ENCODE measurements at regions not wholly inside any gene's neighbourhood (a gene's known extent, or its start where the extent isn't known, plus 50 kb on each side); places are given as distances from the start of the nearest gene placed in this dataset.

DNA sequence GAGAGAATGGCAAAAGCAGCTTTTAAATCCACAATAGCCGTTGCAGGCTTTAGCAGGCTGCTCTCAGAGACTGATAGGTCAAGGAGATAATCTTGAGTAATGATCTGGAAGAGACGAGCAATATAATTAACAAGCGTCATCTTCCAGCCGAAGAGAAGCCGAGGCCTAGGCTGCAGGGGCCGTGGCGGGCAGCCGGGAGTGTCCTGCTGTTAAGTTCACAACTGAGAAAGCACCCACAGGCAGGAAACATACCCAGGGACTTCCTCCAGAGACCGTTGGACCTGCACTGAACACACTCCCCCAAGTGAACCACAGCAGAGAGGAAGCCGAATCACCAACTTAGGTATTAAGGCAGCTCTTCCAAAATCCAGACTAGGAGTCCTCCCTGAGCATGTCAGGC lies 182.3 kb downstream of the IRX2 start:
- TF ChIP-seq, protein P1, sequence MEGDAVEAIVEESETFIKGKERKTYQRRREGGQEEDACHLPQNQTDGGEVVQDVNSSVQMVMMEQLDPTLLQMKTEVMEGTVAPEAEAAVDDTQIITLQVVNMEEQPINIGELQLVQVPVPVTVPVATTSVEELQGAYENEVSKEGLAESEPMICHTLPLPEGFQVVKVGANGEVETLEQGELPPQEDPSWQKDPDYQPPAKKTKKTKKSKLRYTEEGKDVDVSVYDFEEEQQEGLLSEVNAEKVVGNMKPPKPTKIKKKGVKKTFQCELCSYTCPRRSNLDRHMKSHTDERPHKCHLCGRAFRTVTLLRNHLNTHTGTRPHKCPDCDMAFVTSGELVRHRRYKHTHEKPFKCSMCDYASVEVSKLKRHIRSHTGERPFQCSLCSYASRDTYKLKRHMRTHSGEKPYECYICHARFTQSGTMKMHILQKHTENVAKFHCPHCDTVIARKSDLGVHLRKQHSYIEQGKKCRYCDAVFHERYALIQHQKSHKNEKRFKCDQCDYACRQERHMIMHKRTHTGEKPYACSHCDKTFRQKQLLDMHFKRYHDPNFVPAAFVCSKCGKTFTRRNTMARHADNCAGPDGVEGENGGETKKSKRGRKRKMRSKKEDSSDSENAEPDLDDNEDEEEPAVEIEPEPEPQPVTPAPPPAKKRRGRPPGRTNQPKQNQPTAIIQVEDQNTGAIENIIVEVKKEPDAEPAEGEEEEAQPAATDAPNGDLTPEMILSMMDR (IDR thresholded peaks at IDR 0.05), result no peak
- TF ChIP-seq EZH2 (IDR thresholded peaks at IDR 0.05), result no peak

All from neural progenitor cell (in vitro differentiated cells).